ACC112 (cell line): ENCODE measurements at regions not wholly inside any gene's neighbourhood (a gene's known extent, or its start where the extent isn't known, plus 50 kb on each side); places are given as distances from the start of the nearest gene placed in this dataset.
"Not testable (repeated sequence)": the region's sequence is repeated elsewhere in the genome, so short reads cannot be mapped to it uniquely, and the experiment has no call there.

Experiments
- H2AFZ ChIP-seq: fragments of 200-600 bp; sonication (generic); one replicate; pipeline ENCODE4 v1.6.0; 2017; ENCODE audit warnings: antibody characterized with exemption, low read length; ENCODE audit not compliant: unreplicated experiment
- H3K27ac ChIP-seq: fragments of 200-600 bp; sonication (generic); 2 replicates; pipeline ENCODE4 v1.5.1; 2014; ENCODE audit warnings: low read depth, mild to moderate bottlenecking, antibody characterized with exemption, low read length, moderate library complexity
- H3K27me3 ChIP-seq: fragments of 200-600 bp; sonication (generic); 2 replicates; pipeline ENCODE4 v1.6.1; 2014; ENCODE audit warnings: mild to moderate bottlenecking, antibody characterized with exemption, low read length, moderate library complexity, mixed read lengths; ENCODE audit not compliant: insufficient read depth
- H3K36me3 ChIP-seq: fragments of 200-600 bp; sonication (generic); 2 replicates; pipeline ENCODE4 v1.6.1; 2016; ENCODE audit warnings: mild to moderate bottlenecking, antibody characterized with exemption, low read length, moderate library complexity, mixed read lengths; ENCODE audit not compliant: insufficient read depth
- H3K4me1 ChIP-seq: fragments of 200-600 bp; sonication (generic); one replicate; pipeline ENCODE4 v1.6.1; 2016; ENCODE audit warnings: low read length, mixed read lengths; ENCODE audit not compliant: insufficient read depth, unreplicated experiment, control insufficient read depth
- H3K4me3 ChIP-seq: fragments of 200-600 bp; sonication (generic); 2 replicates; pipeline ENCODE4 v1.5.1; 2014; ENCODE audit warnings: mild to moderate bottlenecking, low read depth, low read length
- H3K79me2 ChIP-seq: fragments of 200-600 bp; sonication (generic); one replicate; pipeline ENCODE4 v1.6.0; 2016; ENCODE audit warnings: low read length; ENCODE audit not compliant: control insufficient read depth, unreplicated experiment, insufficient read depth

DNA sequence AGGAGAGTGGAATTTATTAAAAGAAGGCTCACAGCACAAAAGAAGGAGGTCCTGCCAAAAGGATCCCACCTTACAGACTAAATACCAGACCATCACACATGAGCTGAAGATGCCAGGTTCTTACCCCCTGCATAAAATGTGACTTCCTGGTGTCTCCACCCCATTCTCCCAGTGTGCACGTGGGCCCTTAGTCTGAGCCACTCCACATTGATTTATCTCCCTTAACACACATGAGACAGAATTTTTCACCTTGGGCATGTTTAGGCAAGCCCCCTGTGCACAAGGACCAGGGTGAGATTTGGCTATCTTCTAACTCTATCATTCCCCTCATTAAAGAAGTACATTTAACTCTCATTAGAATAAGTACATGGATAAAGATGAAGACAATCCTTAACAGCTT is 916.7 kb downstream of the PLOD2 start:
- Histone ChIP-seq H3K79me2 (no peaks in the 10 kb centered on the region), H3K36me3 (no peaks in the 10 kb centered on the region), H3K4me1 (peaks cover 6% of the 10 kb centered on the region), H3K27ac (no peak overlapping the region), H3K27me3 (no peaks in the 10 kb centered on the region), H2AFZ (no peak overlapping the region), H3K4me3 (no peak overlapping the region)

DNA sequence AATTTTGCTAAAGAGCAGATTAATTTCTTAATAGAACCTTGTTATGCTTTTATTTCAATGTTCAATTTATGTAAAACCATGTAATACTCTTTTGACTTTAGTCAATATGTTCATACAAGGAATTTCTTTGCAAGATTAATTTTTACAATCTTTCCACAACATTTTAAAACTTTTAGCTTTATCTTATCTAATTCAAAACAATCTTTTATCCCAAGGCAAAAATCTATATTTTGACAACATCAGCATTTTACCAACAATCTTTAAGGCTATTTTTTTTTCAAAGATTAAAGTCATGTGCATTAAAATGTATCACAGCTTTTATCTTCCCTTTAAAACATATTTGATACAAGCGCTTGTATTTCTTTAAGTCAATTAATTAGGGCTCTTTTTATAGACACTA is 914.7 kb downstream of the PLOD2 start:
- Histone ChIP-seq H3K27me3 (no peaks in the 10 kb centered on the region), H3K4me1 (peaks cover 6% of the 10 kb centered on the region), H3K4me3 (no peak overlapping the region), H3K36me3 (no peaks in the 10 kb centered on the region), H3K27ac (no peak overlapping the region), H3K79me2 (no peaks in the 10 kb centered on the region), H2AFZ (no peak overlapping the region)

DNA sequence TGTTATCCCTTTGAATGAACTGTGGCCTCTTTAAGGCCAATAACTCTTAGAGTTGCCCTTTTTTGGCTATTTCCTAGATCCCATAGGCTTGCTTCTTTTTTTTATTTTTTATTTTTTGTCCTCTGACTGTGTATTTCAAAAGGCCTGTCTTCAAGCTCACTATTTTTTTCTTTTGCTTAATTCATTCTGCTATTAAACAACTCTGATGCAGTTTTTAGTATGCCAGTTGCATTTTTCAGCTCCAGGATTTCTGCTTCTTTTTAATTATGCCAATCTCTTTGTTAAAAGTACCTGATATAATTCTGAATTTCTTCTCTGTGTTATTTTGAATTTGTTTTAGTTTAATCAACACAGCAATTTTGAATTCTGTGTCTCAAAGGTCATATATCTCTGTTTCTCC is 912.1 kb downstream of the PLOD2 start:
- Histone ChIP-seq H3K27me3 (no peaks in the 10 kb centered on the region), H3K4me1 (peaks cover 5% of the 10 kb centered on the region), H3K27ac (no peak overlapping the region), H2AFZ (no peak overlapping the region), H3K36me3 (no peaks in the 10 kb centered on the region), H3K4me3 (no peak overlapping the region), H3K79me2 (no peaks in the 10 kb centered on the region)

DNA sequence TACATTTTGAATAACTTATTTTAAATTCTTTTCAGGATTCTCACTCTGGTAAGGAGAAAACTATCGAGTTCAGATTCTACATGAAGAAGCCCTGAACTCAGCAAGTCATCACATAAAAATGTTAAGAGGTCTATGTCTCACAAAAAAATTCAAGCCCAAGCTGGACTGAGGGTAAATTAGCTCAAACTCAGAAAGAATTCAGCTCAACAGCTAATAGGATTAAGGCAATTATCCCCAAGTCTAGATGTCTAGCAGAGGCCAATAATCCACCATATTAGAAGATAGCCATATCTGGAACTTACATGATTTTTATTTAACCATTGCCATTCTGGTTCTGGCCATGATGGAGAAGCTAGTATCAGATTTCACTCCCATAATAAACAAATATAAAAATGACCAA is 909.7 kb downstream of the PLOD2 start:
- H2AFZ ChIP-seq = no peak overlapping the region
- no peaks in the 10 kb centered on the region for H3K27me3 ChIP-seq
- no peak overlapping the region for H3K27ac ChIP-seq
- no peaks in the 10 kb centered on the region for H3K79me2 ChIP-seq
- H3K4me1 ChIP-seq = no peaks in the 10 kb centered on the region
- no peaks in the 10 kb centered on the region for H3K36me3 ChIP-seq
- H3K4me3 ChIP-seq = no peak overlapping the region

DNA sequence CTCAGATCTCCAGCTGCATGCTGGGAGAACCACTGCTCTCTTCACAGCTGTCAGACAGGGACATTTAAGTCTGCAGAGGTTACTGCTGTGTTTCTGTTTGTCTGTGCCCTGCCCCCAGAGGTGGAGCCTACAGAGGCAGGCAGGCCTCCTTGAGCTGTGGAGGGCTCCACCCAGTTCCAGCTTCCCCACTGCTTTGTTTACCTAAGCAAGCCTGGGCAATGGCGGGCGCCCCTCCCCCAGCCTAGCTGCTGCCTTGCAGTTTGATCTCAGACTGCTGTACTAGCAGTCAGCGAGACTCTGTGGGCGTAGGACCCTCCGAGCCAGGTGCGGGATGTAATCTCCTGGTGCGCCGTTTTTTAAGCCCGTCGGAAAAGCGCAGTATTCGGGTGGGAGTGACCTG is 903.0 kb downstream of the PLOD2 start:
- not testable (repeated sequence) for H3K79me2 ChIP-seq, H3K4me3 ChIP-seq, H2AFZ ChIP-seq, H3K27me3 ChIP-seq, H3K27ac ChIP-seq, H3K4me1 ChIP-seq, H3K36me3 ChIP-seq

DNA sequence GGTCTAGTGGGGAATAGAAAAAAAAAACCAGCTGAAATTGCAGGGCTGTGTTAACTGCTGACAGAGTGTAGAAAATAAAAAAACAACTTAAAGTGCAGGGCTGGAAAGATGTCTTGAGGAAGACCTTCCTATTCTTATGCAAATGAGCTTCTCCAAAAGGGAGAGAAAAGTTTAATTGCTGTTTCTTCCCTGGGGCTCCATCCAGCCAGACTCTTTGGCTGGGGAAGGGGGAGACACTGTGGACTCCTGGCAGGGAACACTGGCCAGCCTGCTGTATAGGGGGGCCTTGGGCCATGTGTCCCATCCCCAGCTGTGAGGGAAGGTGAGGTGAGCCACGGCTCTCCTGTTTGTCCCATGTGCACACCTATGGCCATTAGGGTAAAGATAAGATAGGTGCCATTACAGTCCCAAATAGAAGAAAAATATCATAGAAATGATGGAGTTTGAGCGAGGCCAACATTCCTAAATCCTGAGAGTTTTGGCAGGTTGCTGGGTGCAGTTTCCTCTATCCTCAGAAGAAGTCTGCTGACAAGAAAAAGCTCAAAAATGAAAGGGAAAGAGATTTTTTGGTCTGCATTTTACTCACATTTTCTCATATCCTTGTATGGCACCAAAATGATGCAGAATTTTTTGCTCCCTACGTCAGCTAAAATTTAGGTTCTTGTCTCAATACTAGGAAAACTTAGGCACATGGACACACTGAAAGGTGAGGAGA is 901.7 kb downstream of the PLOD2 start:
- no peak overlapping the region for H3K27ac ChIP-seq
- no peaks in the 10 kb centered on the region for H3K4me1 ChIP-seq
- no peaks in the 10 kb centered on the region for H3K36me3 ChIP-seq
- H3K4me3 ChIP-seq = no peak overlapping the region
- H3K79me2 ChIP-seq = no peaks in the 10 kb centered on the region
- no peaks in the 10 kb centered on the region for H3K27me3 ChIP-seq
- H2AFZ ChIP-seq = no peak overlapping the region

DNA sequence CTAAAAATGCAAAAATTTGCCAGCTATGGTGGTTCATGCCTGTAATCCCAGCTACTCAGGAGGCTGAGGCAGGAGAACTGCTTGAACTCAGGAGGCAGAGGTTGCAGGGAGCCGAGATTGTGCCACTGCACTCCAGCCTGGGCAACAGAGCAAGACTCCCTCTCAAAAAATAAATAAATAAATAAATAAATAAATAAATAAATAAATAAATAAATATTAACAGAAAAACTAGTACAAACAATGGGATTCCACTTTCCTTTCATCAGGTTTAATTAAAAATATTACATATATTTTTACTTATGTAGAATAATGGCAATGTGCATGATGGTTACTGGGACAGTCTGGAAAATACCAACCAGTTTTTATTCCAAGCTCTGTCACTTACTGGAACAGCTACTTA is 897.5 kb downstream of the PLOD2 start:
- H3K36me3 ChIP-seq, H3K4me3 ChIP-seq, H3K79me2 ChIP-seq, H3K27ac ChIP-seq, H3K27me3 ChIP-seq, H2AFZ ChIP-seq, H3K4me1 ChIP-seq: not testable (repeated sequence)

DNA sequence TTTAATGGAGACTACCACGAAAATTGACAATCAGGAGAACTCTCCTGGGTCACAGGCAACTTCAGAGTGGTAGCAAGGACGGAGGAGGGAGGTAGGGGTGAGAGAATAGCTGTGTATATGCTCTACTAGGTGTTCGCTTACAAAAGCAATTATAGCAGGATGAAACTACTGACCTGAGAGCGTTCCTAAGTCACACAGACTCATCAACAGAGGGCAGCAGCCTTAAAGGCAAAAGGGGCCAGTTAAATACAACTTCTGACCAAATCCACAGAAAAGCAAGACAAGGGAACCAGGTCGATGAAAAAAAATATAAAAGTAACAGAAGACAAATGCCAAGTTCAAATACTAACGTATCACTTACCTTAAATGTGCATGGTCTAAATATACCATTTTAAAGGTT is 894.6 kb downstream of the PLOD2 start:
- no peaks in the 10 kb centered on the region for H3K79me2 ChIP-seq
- no peak overlapping the region for H3K27ac ChIP-seq
- H3K27me3 ChIP-seq = no peaks in the 10 kb centered on the region
- no peaks in the 10 kb centered on the region for H3K36me3 ChIP-seq
- no peaks in the 10 kb centered on the region for H3K4me1 ChIP-seq
- no peak overlapping the region for H3K4me3 ChIP-seq
- H2AFZ ChIP-seq = no peak overlapping the region

DNA sequence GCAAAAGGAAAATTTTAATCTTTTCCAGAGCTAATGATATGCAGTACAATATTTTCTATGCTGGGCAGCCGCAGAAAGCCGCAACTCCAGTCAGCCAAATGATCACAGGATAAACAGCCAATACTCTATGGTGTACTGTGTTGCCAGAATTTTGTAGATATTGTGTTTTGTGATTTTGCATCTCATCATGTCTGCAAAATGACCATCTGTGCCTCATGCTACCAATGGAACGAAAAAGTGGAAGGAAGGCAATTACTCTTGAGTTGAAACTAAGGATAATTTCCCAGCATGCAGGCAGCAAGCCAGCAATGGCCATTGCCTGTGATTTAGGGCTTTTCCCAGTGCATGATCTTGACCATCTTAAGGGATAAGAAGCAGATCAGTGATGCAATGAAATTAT is 891.9 kb downstream of the PLOD2 start:
- Histone ChIP-seq H3K36me3 (no peaks in the 10 kb centered on the region), H3K4me1 (no peaks in the 10 kb centered on the region), H2AFZ (no peak overlapping the region), H3K79me2 (no peaks in the 10 kb centered on the region), H3K27me3 (no peaks in the 10 kb centered on the region), H3K27ac (no peak overlapping the region), H3K4me3 (no peak overlapping the region)

DNA sequence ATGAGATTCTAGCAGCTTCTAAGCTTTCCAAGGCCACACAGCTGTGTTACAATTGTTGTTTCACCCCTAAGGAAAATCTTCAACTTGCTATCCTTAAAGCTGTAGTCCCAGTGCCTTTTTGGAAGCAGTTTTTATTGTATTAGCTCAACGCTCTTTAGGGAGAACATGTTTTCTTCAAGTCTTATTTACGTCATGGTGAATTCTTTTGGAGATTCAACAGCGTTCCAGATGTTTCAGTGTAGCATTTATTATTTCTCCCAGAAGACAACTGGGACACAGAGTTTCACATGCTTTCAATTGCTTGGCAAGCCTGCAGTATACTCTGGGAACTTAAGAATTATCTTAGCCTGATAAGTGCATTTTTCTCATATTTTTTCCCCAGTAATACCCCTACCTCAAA is 888.3 kb downstream of the PLOD2 start:
- Histone ChIP-seq H3K4me1 (no peaks in the 10 kb centered on the region), H2AFZ (no peak overlapping the region), H3K27ac (no peak overlapping the region), H3K4me3 (no peak overlapping the region), H3K36me3 (no peaks in the 10 kb centered on the region), H3K27me3 (no peaks in the 10 kb centered on the region), H3K79me2 (no peaks in the 10 kb centered on the region)

DNA sequence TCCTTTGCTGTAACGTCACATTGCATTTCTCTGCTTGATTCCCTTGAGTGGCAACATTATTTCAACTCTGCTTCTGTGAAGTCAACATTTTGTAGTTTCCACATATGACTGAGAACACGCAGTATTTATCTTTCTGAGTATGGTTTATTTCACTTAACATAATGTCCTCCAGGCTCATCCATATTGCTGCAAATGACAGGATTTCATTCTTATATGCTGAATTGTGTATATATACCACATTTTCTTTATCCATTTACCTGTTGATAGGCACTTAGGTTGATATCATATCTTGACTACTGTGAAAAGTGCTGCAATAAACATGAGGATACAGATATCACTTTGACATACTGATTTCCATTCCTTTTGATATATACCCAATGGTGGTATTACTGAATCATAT is 878.5 kb downstream of the PLOD2 start:
- Histone ChIP-seq H2AFZ (no peak overlapping the region), H3K27ac (no peak overlapping the region), H3K27me3 (no peaks in the 10 kb centered on the region), H3K79me2 (no peaks in the 10 kb centered on the region), H3K36me3 (no peaks in the 10 kb centered on the region), H3K4me3 (no peak overlapping the region), H3K4me1 (no peaks in the 10 kb centered on the region)
